ENCODE measurements at regions not wholly inside any gene's neighbourhood (a gene's known extent, or its start where the extent isn't known, plus 50 kb on each side); places are given as distances from the start of the nearest gene placed in this dataset.

DNA sequence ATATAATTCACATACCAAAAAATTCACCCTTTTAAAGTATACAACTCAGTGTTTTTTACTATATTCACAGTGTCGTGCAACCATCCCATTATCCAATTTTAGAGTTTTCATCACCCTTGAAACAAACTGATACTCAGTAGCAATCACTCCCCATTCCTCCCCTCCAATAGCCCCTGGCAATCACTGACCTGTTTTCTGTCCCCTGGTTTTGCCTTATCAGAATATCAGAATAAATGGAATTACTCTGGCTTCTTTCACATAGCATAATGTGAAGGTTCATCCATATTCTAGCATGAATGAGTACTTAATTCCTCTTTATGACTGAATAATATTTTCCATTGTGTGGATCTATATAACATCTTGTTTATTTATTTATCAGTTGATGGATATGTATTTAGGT is 153.2 kb downstream of the AASDH start:
- H2AFZ ChIP-seq (ENCODE audit: low read length): no peak overlapping the region
- BruUV-seq (replicated peaks): no TSS peak
- no peak overlapping the region for H3K27ac ChIP-seq (ENCODE audit: extremely low read length, insufficient read depth, low read length)
- intact Hi-C loops (cut with micrococcal nuclease; ENCODE audit: unreplicated experiment): no loop called here
- H3K9ac ChIP-seq (ENCODE audit: insufficient read depth, low read depth, low read length): no peak overlapping the region
- no peak for DNase-seq (ENCODE audit: low spot score)
- POLR2A ChIA-PET: no interaction called here
- WGBS (ENCODE audit: low lambda C conversion rate): 89% methylated on average over 1 of the region's 1 CpG
- no peak overlapping the region for H3K4me3 ChIP-seq (replicated peaks in 1 of 3; ENCODE audit: insufficient read depth in 1 of 3, low read depth in 2 of 3, low read length in 3 of 3)
- H3K36me3 ChIP-seq (replicated peaks in 1 of 2; ENCODE audit: control insufficient read depth in 1 of 2, insufficient read depth in 2 of 2, low read length in 2 of 2): no peaks in the 10 kb centered on the region
- in situ Hi-C loops (cut with HindIII; ENCODE audit: extremely low pct_ligation_motif_present, low pct_unique_long_range_greater_than_20kb): no loop called here
- H3K4me1 ChIP-seq (ENCODE audit: insufficient read depth, low read length): peaks cover 12% of the 10 kb centered on the region
- H3K4me2 ChIP-seq (ENCODE audit: low read depth, low read length): no peak overlapping the region
- TF ChIP-seq, protein P1, sequence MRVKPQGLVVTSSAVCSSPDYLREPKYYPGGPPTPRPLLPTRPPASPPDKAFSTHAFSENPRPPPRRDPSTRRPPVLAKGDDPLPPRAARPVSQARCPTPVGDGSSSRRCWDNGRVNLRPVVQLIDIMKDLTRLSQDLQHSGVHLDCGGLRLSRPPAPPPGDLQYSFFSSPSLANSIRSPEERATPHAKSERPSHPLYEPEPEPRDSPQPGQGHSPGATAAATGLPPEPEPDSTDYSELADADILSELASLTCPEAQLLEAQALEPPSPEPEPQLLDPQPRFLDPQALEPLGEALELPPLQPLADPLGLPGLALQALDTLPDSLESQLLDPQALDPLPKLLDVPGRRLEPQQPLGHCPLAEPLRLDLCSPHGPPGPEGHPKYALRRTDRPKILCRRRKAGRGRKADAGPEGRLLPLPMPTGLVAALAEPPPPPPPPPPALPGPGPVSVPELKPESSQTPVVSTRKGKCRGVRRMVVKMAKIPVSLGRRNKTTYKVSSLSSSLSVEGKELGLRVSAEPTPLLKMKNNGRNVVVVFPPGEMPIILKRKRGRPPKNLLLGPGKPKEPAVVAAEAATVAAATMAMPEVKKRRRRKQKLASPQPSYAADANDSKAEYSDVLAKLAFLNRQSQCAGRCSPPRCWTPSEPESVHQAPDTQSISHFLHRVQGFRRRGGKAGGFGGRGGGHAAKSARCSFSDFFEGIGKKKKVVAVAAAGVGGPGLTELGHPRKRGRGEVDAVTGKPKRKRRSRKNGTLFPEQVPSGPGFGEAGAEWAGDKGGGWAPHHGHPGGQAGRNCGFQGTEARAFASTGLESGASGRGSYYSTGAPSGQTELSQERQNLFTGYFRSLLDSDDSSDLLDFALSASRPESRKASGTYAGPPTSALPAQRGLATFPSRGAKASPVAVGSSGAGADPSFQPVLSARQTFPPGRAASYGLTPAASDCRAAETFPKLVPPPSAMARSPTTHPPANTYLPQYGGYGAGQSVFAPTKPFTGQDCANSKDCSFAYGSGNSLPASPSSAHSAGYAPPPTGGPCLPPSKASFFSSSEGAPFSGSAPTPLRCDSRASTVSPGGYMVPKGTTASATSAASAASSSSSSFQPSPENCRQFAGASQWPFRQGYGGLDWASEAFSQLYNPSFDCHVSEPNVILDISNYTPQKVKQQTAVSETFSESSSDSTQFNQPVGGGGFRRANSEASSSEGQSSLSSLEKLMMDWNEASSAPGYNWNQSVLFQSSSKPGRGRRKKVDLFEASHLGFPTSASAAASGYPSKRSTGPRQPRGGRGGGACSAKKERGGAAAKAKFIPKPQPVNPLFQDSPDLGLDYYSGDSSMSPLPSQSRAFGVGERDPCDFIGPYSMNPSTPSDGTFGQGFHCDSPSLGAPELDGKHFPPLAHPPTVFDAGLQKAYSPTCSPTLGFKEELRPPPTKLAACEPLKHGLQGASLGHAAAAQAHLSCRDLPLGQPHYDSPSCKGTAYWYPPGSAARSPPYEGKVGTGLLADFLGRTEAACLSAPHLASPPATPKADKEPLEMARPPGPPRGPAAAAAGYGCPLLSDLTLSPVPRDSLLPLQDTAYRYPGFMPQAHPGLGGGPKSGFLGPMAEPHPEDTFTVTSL (CRISPR knock-in tag; IDR thresholded peaks at IDR 0.05; ENCODE audit: borderline replicate concordance): no peak
- TF ChIP-seq JARID2 (CRISPR knock-in tag; IDR thresholded peaks at IDR 0.05; ENCODE audit: insufficient replicate concordance) (no peak), MEF2D (CRISPR knock-in tag; IDR thresholded peaks at IDR 0.05) (no peak)
- FAIRE-seq: no peak
- H3K27me3 ChIP-seq (ENCODE audit: control insufficient read depth in 1 of 2, insufficient read depth in 2 of 2, low read length in 2 of 2): no peaks in the 10 kb centered on the region
- ATAC-seq: no peak
- no peaks in the 10 kb centered on the region for H3K79me2 ChIP-seq (ENCODE audit: insufficient read depth, low read length)
- no peaks in the 10 kb centered on the region for H3K9me3 ChIP-seq (ENCODE audit: low read length)
- CTCF ChIA-PET (ENCODE audit: low intra/inter-chr PET ratio, low total read pairs): no interaction called here
- no peaks in the 10 kb centered on the region for H4K20me1 ChIP-seq (ENCODE audit: insufficient read depth, low read length)

DNA sequence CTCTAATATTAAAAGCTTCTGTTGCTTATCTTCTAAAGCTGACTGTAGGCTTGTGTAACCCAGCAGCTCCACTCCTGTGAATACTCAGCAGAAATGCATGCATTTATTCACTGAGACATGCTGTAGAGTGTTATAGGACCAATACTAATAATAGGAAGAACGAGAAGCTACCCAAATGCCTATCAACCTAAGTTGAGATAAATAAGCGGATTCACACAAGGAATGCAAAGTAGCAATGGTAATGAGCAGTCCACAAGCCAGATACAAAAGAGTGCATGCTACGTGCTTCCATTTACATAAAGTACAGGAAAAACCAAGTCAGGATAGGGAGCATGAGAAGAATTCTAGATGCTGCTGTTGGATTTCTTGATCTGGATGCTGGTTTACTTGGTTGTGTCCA is 155.9 kb downstream of the AASDH start:
- H3K4me2 ChIP-seq (ENCODE audit: low read depth, low read length): no peak overlapping the region
- in situ Hi-C loops (cut with HindIII; ENCODE audit: extremely low pct_ligation_motif_present, low pct_unique_long_range_greater_than_20kb): no loop called here
- ChIA-PET CTCF (ENCODE audit: low intra/inter-chr PET ratio, low total read pairs) (no interaction called here), POLR2A (no interaction called here)
- no peak overlapping the region for H3K9ac ChIP-seq (ENCODE audit: insufficient read depth, low read depth, low read length)
- ATAC-seq (no peak), DNase-seq (ENCODE audit: low spot score) (no peak), FAIRE-seq (no peak)
- no peak overlapping the region for H3K4me3 ChIP-seq (replicated peaks in 1 of 3; ENCODE audit: insufficient read depth in 1 of 3, low read depth in 2 of 3, low read length in 3 of 3)
- H3K36me3 ChIP-seq (replicated peaks in 1 of 2; ENCODE audit: control insufficient read depth in 1 of 2, insufficient read depth in 2 of 2, low read length in 2 of 2): no peaks in the 10 kb centered on the region
- no peaks in the 10 kb centered on the region for H3K9me3 ChIP-seq (ENCODE audit: low read length)
- intact Hi-C loops (cut with micrococcal nuclease; ENCODE audit: unreplicated experiment): no loop called here
- no peaks in the 10 kb centered on the region for H4K20me1 ChIP-seq (ENCODE audit: insufficient read depth, low read length)
- no peaks in the 10 kb centered on the region for H3K79me2 ChIP-seq (ENCODE audit: insufficient read depth, low read length)
- H3K4me1 ChIP-seq (ENCODE audit: insufficient read depth, low read length): no peaks in the 10 kb centered on the region
- WGBS (ENCODE audit: low lambda C conversion rate): 91% methylated on average over 3 of the region's 3 CpGs
- BruUV-seq (replicated peaks): no TSS peak
- H2AFZ ChIP-seq (ENCODE audit: low read length): no peak overlapping the region
- no peak overlapping the region for H3K27ac ChIP-seq (ENCODE audit: extremely low read length, insufficient read depth, low read length)
- no peaks in the 10 kb centered on the region for H3K27me3 ChIP-seq (ENCODE audit: control insufficient read depth in 1 of 2, insufficient read depth in 2 of 2, low read length in 2 of 2)
- TF ChIP-seq NRL (CRISPR knock-in tag; IDR thresholded peaks at IDR 0.05; ENCODE audit: borderline replicate concordance) (no peak), ZFYVE20 (CRISPR knock-in tag; IDR thresholded peaks at IDR 0.05; ENCODE audit: borderline replicate concordance, low read depth) (no peak), ASH2L (IDR thresholded peaks at IDR 0.05; ENCODE audit: insufficient read length, low read depth, low read length) (no peak), SIN3A (IDR thresholded peaks at IDR 0.05; ENCODE audit: borderline replicate concordance, low read depth, low read length) (no peak), ETS1 (CRISPR knock-in tag; IDR thresholded peaks at IDR 0.05) (no peak)

Measured in HepG2 (cell line).